Stimulated activated CD4-positive, alpha-beta T cell treated with anti-CD3 and anti-CD28 coated beads, Interleukin-1b, Interleukin-23, amount 100 ng/mL, for 1 hour (primary cell): ENCODE measurements at regions not wholly inside any gene's neighbourhood (a gene's known extent, or its start where the extent isn't known, plus 50 kb on each side); places are given as distances from the start of the nearest gene placed in this dataset.

ENCODE experiments used
- DNase-seq, 2 donors: peaks; one replicate each; pipeline ENCODE4 v3.0.0-alpha.2; 2020; ENCODE audit warnings: low read depth in 2 of 2

- DNase-seq = no peak
Observed at GRCh38 chr12:92000597-92000996, 145.0 kb downstream of the BTG1 start.

- DNase-seq = no peak
Observed at GRCh38 chr12:91999823-92000222, 145.8 kb downstream of the BTG1 start.

GRCh38 chr12:91998316-91998715 lies 147.3 kb downstream of the BTG1 start:
- DNase-seq = no peak

GRCh38 chr12:91994208-91994797 lies 151.3 kb downstream of the BTG1 start:
- no peak for DNase-seq

GRCh38 chr12:91993287-91994017 lies 152.2 kb downstream of the BTG1 start:
- no peak for DNase-seq

GRCh38 chr12:91991399-91992187 lies 154.1 kb downstream of the BTG1 start:
- DNase-seq = no peak

- no peak for DNase-seq
Observed at GRCh38 chr12:91990525-91990924, 155.1 kb downstream of the BTG1 start.

GRCh38 chr12:91989143-91989542 lies 156.5 kb downstream of the BTG1 start:
- no peak for DNase-seq

- no peak for DNase-seq
Observed at GRCh38 chr12:91988086-91988923, 157.3 kb downstream of the BTG1 start.

- no peak for DNase-seq
Observed at GRCh38 chr12:91986084-91986483, 159.6 kb downstream of the BTG1 start.

GRCh38 chr12:91985002-91985787 lies 160.5 kb downstream of the BTG1 start:
- DNase-seq = no peak

- no peak for DNase-seq
Observed at GRCh38 chr12:91984556-91984955, 161.1 kb downstream of the BTG1 start.

GRCh38 chr12:91983935-91984334 lies 161.7 kb downstream of the BTG1 start:
- DNase-seq = no peak

GRCh38 chr12:91982946-91983345 lies 162.7 kb downstream of the BTG1 start:
- DNase-seq = no peak

- no peak for DNase-seq
Observed at GRCh38 chr12:91980389-91980821, 165.2 kb downstream of the BTG1 start.

- peak in 1 of 2 donors; percentile 2 for DNase-seq
Observed at GRCh38 chr12:91978143-91978542, 167.5 kb downstream of the BTG1 start.

GRCh38 chr12:91975891-91976290 lies 169.8 kb downstream of the BTG1 start:
- DNase-seq = no peak

- DNase-seq = no peak
Observed at GRCh38 chr12:91974541-91975085, 171.0 kb downstream of the BTG1 start.

GRCh38 chr12:91973813-91974212 lies 171.8 kb downstream of the BTG1 start:
- no peak for DNase-seq

GRCh38 chr12:91972896-91973295 lies 172.8 kb downstream of the BTG1 start:
- DNase-seq = no peak

- DNase-seq = no peak
Observed at GRCh38 chr12:91968777-91969171, 176.9 kb downstream of the BTG1 start.
